Fibroblast of pulmonary artery (primary cell): ENCODE measurements at regions not wholly inside any gene's neighbourhood (a gene's known extent, or its start where the extent isn't known, plus 50 kb on each side); places are given as distances from the start of the nearest gene placed in this dataset.
"Not testable (repeated sequence)": the region's sequence is repeated elsewhere in the genome, so short reads cannot be mapped to it uniquely, and the experiment has no call there.

Experiments
- DNase-seq: peaks from one replicate; pipeline ENCODE4 v3.0.0-alpha.2; 2010; ENCODE audit warnings: low read depth
- H3K4me3 ChIP-seq: replicated peaks from 2 replicates; pipeline ENCODE4 v1.5.1; 2011; ENCODE audit warnings: low read depth, mild to moderate bottlenecking, control low read depth, low read length, moderate library complexity
- CTCF ChIP-seq: IDR thresholded peaks from 2 replicates; pipeline ENCODE4 v1.5.1; 2011; ENCODE audit warnings: mild to moderate bottlenecking, control low read depth, low read length, inconsistent platforms; ENCODE audit errors: missing control alignments

GRCh38 chr12:59484575-59484974, 111.3 kb upstream of the SLC16A7 start:
- TF ChIP-seq CTCF = no peak
- no peak overlapping the region for H3K4me3 ChIP-seq
- DNase-seq = no peak

- DNase-seq, H3K4me3 ChIP-seq: not testable (repeated sequence)
These were observed 121.6 kb upstream of the SLC16A7 start for GRCh38 chr12:59474236-59474635.

- no peak for DNase-seq
- H3K4me3 ChIP-seq = no peak overlapping the region
- no peak for TF ChIP-seq CTCF
These were observed 123.6 kb upstream of the SLC16A7 start for GRCh38 chr12:59472273-59472672.

GRCh38 chr12:59459966-59460660, 135.7 kb upstream of the SLC16A7 start:
- DNase-seq = peak; percentile 40
- no peak overlapping the region for H3K4me3 ChIP-seq
- no peak for TF ChIP-seq CTCF

GRCh38 chr12:59453475-59453874, 142.4 kb upstream of the SLC16A7 start:
- no peak for DNase-seq
- no peak overlapping the region for H3K4me3 ChIP-seq
- TF ChIP-seq CTCF = no peak

GRCh38 chr12:59452746-59453145, 143.1 kb upstream of the SLC16A7 start:
- peak; percentile 3 for DNase-seq
- H3K4me3 ChIP-seq = no peak overlapping the region

GRCh38 chr12:59452259-59452658, 143.6 kb upstream of the SLC16A7 start:
- TF ChIP-seq CTCF = no peak
- H3K4me3 ChIP-seq = no peak overlapping the region
- DNase-seq = peak; percentile 56

More at GRCh38 chr12:59452746-59453145, 143.1 kb upstream of the SLC16A7 start:
- TF ChIP-seq CTCF = no peak
